ENCODE measurements at regions not wholly inside any gene's neighbourhood (a gene's known extent, or its start where the extent isn't known, plus 50 kb on each side); places are given as distances from the start of the nearest gene placed in this dataset.

DNA sequence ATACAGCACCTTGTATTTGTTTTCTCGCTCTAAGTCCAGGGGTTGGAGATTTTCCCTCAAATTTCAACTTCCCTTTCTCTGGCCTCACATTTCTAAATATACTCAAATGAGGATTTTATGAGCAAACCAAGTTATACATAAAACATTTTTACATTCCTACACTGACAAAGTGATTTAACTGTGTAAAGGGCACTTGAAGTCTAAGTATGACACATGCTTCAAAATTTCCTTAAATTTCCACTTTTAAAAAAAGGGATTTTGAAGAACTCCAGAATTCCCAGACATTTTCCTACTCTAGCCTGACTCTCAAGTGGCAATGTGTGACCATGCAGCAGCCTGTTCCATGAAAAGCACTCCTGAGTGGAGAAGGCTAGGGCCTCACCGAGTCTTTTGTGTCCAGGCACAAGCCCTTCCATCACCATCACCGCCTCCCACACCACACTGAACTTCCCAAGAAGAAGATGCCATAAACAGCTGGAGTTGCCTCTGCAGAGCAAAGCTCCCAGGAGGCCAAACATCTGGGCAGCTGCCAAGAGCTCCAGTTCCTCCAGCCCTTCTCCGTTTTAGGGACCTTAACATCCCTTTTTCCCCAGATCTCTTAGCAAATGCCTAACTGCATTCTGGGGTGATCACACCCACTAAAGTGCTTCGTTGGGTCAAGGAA lies 68.9 kb downstream of the NCR2 start:
- Mint-ChIP-seq H3K36me3 (ENCODE audit: insufficient read depth) (no peaks in the 10 kb centered on the region), H3K9me3 (peaks cover 4% of the 10 kb centered on the region), H3K4me3 (no peak overlapping the region), H3K27me3 (ENCODE audit: low read depth) (peaks cover 29% of the 10 kb centered on the region), H3K4me1 (ENCODE audit: low read depth) (no peaks in the 10 kb centered on the region)
- ATAC-seq (no peak), DNase-seq (no peak)

DNA sequence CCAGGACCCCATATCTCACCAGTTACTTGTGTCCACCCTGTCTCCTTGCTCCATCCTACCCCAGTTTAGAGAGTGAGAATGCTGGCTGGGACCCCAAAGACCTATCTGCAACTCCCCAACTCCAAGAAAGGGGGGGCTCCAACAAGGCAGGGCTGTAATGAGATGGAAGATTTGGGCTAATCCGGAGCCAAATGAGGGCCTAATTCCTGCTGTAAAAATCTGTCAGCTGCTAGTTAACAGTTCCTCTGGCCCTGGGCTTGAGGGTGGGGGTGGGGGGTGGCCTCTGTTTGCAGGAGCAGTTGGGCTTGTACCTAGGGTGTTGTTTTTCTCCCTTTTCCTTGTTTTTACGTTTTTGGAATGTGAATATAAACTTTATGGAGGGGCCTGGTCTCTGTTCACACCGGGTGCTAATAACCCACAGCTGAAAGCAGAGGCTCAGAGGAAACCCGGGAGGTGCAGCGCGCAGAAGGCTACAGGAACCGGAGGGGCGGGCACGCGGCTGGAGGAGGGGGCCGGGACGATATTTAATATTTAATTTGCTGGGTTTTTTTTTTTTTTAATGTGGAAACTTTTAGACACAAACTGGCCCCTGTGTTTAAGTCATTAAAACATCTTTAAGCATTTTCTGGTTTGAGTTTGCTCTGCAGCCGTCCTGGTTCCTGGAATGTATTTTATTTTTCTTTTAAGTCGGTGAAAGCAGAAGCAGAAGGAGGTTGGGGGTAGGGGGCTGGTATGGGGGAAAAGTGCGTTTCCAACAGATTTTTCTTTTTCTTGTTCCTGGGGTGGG lies 70.7 kb downstream of the NCR2 start:
- no peak for ATAC-seq
- Mint-ChIP-seq H3K27me3 (ENCODE audit: low read depth) (peaks cover 25% of the 10 kb centered on the region), H3K9me3 (peaks cover 4% of the 10 kb centered on the region), H3K4me3 (no peak overlapping the region), H3K36me3 (ENCODE audit: insufficient read depth) (no peaks in the 10 kb centered on the region), H3K4me1 (ENCODE audit: low read depth) (no peaks in the 10 kb centered on the region)
- no peak for DNase-seq

DNA sequence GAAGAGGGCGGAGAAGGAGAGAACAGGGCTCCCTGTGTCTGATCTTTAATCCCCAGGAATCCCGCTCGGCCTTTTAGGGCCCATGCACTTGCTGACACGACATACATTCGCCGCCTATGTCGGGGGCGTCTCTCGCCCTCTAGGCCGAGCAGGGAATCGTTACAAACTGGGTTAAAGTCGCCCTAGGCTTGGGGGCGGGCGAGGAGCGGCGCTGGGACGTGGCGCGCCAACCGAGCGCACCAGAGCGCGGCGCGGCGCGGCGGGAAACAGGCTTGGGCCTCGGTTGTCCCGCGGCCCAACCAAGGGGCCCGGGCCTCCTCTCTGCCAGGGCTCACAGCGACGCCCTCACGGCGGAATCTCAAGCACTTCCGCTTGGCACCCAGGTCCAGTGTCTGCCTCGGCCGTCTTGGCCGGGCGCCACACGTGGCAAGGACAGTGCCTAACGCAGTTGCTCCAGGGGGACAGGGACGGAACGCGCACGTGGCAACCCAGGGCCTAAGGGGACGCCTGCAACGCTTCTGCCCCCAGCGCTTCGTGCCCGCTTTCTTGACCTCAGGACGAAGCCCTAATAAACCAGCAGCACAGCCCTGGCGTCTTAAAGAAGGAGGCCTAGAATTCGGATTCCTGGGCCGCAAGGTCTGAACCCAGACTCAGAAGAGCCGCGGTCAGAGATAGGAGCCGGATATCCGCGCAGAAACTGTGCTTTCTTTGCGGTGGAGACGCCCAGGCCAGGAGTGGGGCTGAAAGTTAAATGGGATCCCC lies 71.5 kb downstream of the NCR2 start:
- H3K36me3 Mint-ChIP-seq (ENCODE audit: insufficient read depth), result no peaks in the 10 kb centered on the region
- H3K27me3 Mint-ChIP-seq (ENCODE audit: low read depth), result peaks cover 19% of the 10 kb centered on the region
- H3K4me1 Mint-ChIP-seq (ENCODE audit: low read depth), result no peaks in the 10 kb centered on the region
- DNase-seq, result no peak
- no peak overlapping the region for H3K4me3 Mint-ChIP-seq
- ATAC-seq, result no peak
- no peaks in the 10 kb centered on the region for H3K9me3 Mint-ChIP-seq

DNA sequence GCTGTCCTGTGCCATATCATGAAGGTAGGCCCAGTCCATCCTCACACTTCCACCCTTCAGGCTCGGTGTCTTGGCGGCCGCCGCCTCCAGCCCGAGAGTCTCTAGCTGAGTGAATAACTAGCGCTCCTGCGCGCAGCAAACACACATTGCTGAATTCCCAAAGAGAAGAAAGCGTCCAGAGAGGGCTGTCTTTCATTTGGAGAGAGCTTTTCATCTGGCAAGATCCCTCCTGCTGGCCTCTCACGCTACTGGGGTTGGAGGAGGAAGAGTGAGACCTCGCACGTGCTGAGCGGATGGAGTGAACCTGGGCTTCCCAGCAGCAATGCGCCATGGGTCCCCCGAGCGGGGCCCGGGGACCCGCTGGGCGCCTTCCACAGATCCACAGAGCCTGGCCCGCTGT lies 73.2 kb downstream of the NCR2 start:
- DNase-seq (no peak), ATAC-seq (no peak)
- H3K4me1 Mint-ChIP-seq (ENCODE audit: low read depth), result no peaks in the 10 kb centered on the region
- H3K36me3 Mint-ChIP-seq (ENCODE audit: insufficient read depth), result no peaks in the 10 kb centered on the region
- no peaks in the 10 kb centered on the region for H3K9me3 Mint-ChIP-seq
- H3K27me3 Mint-ChIP-seq (ENCODE audit: low read depth), result peaks cover 18% of the 10 kb centered on the region
- no peak overlapping the region for H3K4me3 Mint-ChIP-seq

DNA sequence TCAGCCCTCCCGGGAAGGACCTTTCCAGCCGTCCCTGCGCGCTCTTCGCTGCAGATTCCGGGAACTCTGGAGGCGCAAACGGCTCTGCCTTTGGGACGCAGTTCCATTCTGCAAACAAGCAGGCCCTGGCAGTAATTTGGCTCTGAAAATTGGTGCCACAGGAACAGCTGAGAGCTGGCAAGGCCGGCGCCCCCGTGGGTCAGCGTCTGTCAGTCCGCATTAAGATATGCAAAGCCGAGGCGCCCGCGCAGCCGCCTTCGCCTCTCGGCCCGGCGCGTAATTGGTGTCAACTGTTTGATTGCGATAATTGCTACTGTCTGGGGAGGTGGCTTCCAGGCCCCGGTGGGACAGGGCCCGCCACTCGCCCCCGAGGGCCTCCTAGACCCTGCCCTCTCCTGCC lies 73.6 kb downstream of the NCR2 start:
- ATAC-seq, result no peak
- Mint-ChIP-seq H3K27me3 (ENCODE audit: low read depth) (peaks cover 18% of the 10 kb centered on the region), H3K4me3 (no peak overlapping the region), H3K4me1 (ENCODE audit: low read depth) (no peaks in the 10 kb centered on the region), H3K36me3 (ENCODE audit: insufficient read depth) (no peaks in the 10 kb centered on the region), H3K9me3 (no peaks in the 10 kb centered on the region)
- DNase-seq, result no peak

DNA sequence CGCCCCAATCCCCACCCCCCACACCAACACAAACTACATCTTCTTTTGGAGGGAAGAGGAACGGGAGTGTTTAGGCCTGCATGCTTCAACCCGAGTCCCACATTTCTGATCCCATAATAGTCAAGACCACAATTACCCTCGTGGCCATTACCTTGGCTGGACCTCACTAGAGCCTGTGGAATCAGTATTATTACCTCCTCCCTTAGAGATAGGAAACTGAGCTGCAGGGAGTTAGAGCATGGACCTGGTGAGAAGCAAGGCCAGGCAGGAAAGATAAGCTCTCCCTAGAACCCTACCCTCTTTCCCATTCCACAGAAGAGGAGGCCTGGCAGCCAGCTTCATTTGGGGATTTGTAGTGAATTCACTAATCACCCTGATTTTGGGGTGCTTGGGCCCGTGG lies 74.1 kb downstream of the NCR2 start:
- no peak overlapping the region for H3K4me3 Mint-ChIP-seq
- no peaks in the 10 kb centered on the region for H3K36me3 Mint-ChIP-seq (ENCODE audit: insufficient read depth)
- H3K4me1 Mint-ChIP-seq (ENCODE audit: low read depth), result no peaks in the 10 kb centered on the region
- no peaks in the 10 kb centered on the region for H3K9me3 Mint-ChIP-seq
- H3K27me3 Mint-ChIP-seq (ENCODE audit: low read depth), result peaks cover 19% of the 10 kb centered on the region
- ATAC-seq, result no peak
- DNase-seq, result no peak

DNA sequence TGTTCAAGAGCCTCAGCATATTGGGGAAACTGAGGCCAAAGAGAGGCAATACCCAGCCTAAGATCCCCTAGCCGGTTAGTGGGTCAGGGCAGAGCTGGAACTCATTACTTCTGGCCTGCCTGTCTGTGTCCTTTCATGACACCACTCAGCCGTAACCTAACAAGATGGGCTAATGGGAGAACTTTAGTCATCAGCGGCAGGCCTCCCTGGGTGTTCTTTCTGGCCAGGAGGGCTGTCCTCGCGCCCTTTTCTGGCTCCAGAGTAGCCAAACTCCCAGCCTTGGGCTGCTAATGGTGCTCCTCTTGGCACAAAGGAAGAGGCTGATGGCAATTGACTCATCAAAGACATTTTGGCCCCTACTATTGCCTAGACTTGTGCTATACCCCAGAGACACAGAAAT lies 76.6 kb downstream of the NCR2 start:
- H3K4me3 Mint-ChIP-seq, result no peak overlapping the region
- no peak for ATAC-seq
- no peak for DNase-seq
- H3K27me3 Mint-ChIP-seq (ENCODE audit: low read depth), result peaks cover 38% of the 10 kb centered on the region
- H3K4me1 Mint-ChIP-seq (ENCODE audit: low read depth), result peaks cover 7% of the 10 kb centered on the region
- H3K9me3 Mint-ChIP-seq, result no peaks in the 10 kb centered on the region
- no peaks in the 10 kb centered on the region for H3K36me3 Mint-ChIP-seq (ENCODE audit: insufficient read depth)

DNA sequence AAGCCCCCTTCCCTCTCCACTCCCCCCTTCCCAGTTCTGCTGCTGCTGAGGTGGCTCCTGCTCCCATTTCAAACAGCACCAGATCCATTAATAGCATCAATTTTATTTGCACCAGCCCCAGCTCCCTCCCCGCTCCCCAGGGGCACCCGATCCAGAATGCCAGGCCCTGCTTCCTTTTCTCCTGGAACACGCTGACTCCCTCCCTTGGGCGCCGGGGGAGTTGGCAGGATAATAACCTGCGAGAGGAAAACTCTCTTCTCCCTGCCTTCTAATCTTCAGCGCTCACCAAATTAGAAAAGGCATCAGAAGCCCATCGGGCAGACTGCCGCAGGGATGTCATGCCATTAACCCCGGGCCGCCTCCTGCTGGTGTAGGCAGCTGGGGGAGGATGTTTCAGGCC lies 77.8 kb downstream of the NCR2 start:
- H3K9me3 Mint-ChIP-seq, result no peaks in the 10 kb centered on the region
- H3K4me3 Mint-ChIP-seq, result no peak overlapping the region
- H3K27me3 Mint-ChIP-seq (ENCODE audit: low read depth), result peaks cover 49% of the 10 kb centered on the region
- ATAC-seq, result no peak
- H3K36me3 Mint-ChIP-seq (ENCODE audit: insufficient read depth), result no peaks in the 10 kb centered on the region
- peaks cover 7% of the 10 kb centered on the region for H3K4me1 Mint-ChIP-seq (ENCODE audit: low read depth)
- no peak for DNase-seq

DNA sequence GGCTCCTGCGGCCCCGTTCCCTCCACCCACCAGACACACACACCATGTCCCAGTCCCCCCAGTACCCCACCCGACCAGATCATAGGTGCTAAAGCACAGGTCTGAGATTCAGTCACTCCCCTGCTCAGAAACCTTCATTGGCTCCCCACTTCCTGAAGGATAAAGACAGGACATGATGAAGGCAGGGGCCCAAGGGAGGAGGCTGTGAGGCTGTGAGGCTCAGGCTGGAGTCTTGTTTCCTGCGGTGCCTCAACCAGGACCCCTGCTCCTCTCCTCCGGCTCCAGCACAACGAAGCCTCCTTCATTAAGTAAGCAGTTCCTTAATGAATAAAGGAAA lies 81.1 kb downstream of the NCR2 start:
- peak in 1 of 2 donors; percentile 14 for ATAC-seq
- H3K27me3 Mint-ChIP-seq (ENCODE audit: low read depth), result peaks cover 67% of the 10 kb centered on the region

DNA sequence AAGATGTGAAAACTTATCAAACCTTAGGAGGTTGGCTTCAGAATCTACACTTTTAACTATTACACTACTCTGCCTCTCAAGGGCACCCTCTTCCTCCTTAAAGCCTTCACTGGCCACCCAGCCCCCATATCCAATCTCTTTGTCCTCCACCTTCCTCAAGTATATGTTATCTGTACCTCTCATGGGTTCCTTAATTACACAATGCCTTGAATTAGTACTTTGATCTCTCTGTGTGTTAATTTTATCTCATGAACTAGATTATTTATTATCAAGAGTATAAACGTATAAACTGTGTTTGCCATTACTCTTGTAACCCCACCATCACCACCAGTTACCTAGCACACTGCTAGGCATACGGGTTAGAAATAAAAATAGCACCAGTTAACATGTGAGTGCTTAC lies 83.3 kb downstream of the NCR2 start:
- DNase-seq (no peak), ATAC-seq (no peak)
- Mint-ChIP-seq H3K36me3 (ENCODE audit: insufficient read depth) (no peaks in the 10 kb centered on the region), H3K4me3 (no peak overlapping the region), H3K4me1 (ENCODE audit: low read depth) (peaks cover 7% of the 10 kb centered on the region), H3K27me3 (ENCODE audit: low read depth) (peaks cover 66% of the 10 kb centered on the region), H3K9me3 (no peaks in the 10 kb centered on the region)

More for the DNA sequence above, 81.1 kb downstream of the NCR2 start:
- Mint-ChIP-seq H3K9me3 (no peaks in the 10 kb centered on the region), H3K4me3 (no peak overlapping the region), H3K4me1 (ENCODE audit: low read depth) (peaks cover 7% of the 10 kb centered on the region), H3K36me3 (ENCODE audit: insufficient read depth) (no peaks in the 10 kb centered on the region)
- DNase-seq, result no peak

DNA sequence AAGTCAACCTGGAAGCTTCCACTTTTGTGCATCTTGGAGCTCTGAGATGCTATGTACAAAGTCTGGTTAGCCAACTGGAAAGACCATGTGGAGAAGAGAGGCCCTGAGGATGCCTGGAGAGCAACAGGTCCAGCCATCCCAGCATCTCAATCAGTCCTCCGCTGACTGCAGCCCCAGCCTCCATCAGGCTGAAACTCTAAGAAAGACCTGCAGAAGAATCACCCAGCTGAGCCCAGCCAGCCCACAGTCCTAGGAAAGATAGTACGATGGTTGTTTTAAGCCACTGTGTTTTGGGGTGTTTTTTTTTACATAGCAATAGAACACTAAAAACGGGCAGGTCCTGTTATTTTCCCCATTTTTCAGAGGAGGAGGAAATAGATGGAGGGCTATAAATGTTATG lies 84.0 kb downstream of the NCR2 start:
- ATAC-seq, result no peak
- no peak for DNase-seq
- Mint-ChIP-seq H3K36me3 (ENCODE audit: insufficient read depth) (no peaks in the 10 kb centered on the region), H3K27me3 (ENCODE audit: low read depth) (peaks cover 62% of the 10 kb centered on the region), H3K4me3 (no peak overlapping the region), H3K4me1 (ENCODE audit: low read depth) (peaks cover 7% of the 10 kb centered on the region), H3K9me3 (no peaks in the 10 kb centered on the region)

DNA sequence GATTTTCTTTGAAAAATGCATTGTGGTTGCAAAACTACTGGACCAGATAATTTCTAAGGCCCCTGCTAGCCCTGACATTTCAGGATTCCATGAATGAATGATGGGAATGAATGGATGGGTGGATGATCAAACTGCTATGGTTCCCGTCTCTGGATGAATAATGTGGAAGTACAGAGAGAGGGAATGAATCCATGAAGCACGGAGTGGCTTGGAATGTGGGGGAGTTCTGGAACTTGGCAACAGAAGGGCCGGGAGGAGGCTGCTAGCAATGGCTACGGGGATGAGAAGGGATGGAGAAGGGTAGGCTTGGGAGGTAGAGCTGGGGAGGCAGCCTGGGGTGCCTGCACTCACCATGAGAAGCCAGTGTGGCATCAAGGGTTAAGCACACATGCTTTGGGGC lies 84.8 kb downstream of the NCR2 start:
- Mint-ChIP-seq H3K4me1 (ENCODE audit: low read depth) (peaks cover 7% of the 10 kb centered on the region), H3K9me3 (no peaks in the 10 kb centered on the region), H3K4me3 (no peak overlapping the region), H3K27me3 (ENCODE audit: low read depth) (peaks cover 54% of the 10 kb centered on the region), H3K36me3 (ENCODE audit: insufficient read depth) (no peaks in the 10 kb centered on the region)
- DNase-seq (no peak), ATAC-seq (no peak)

DNA sequence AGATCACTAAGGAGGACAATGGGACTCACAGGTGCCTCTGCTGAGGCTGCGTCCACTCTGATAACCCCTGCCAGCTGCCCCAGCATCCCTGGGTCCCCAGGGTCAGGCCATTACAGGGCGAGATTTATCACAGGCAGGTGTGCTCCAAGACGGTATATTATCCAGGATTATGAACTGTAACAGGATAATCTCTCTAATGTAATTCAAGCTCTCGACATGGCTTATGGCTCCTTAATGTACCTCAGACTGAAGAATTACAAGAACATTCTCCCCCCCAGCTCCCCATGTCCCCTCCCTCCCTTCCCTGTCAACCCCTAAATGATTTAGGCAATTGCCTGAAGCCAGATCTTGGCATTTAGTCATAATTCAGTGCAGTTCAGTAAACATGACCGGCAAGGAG lies 86.8 kb downstream of the NCR2 start:
- no peak overlapping the region for H3K4me3 Mint-ChIP-seq
- H3K9me3 Mint-ChIP-seq, result no peaks in the 10 kb centered on the region
- no peak for ATAC-seq
- H3K4me1 Mint-ChIP-seq (ENCODE audit: low read depth), result peaks cover 3% of the 10 kb centered on the region
- H3K27me3 Mint-ChIP-seq (ENCODE audit: low read depth), result peaks cover 38% of the 10 kb centered on the region
- H3K36me3 Mint-ChIP-seq (ENCODE audit: insufficient read depth), result no peaks in the 10 kb centered on the region
- DNase-seq, result no peak

DNA sequence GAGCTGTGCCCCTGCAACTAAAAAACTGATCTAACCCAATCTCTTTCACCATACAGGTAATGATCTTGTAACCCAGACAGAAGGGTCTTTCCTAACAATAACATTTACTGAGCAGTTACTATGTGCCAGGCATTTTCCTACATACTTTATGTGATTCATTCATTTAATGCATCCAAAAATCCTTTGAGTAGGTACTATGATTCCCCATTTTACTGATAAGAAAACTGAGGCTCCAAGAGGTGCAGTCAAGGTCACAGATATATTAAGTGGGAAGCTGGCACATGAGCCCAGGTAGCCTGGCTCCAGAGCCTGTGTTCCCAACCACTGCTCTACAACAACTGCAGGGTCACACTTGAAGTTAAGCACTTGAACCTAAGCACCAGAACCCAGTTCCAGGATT lies 87.6 kb downstream of the NCR2 start:
- no peak for ATAC-seq
- Mint-ChIP-seq H3K4me1 (ENCODE audit: low read depth) (peaks cover 3% of the 10 kb centered on the region), H3K27me3 (ENCODE audit: low read depth) (peaks cover 31% of the 10 kb centered on the region), H3K4me3 (no peak overlapping the region), H3K9me3 (no peaks in the 10 kb centered on the region), H3K36me3 (ENCODE audit: insufficient read depth) (no peaks in the 10 kb centered on the region)
- no peak for DNase-seq
